NCI-H774 (cell line): ENCODE measurements at regions not wholly inside any gene's neighbourhood (a gene's known extent, or its start where the extent isn't known, plus 50 kb on each side); places are given as distances from the start of the nearest gene placed in this dataset.

ENCODE experiments used
- DNase-seq: peaks from one replicate; lab custom pipeline; 2025; lab: John Stamatoyannopoulos, UW

- no peak for DNase-seq
These were observed 64.2 kb upstream of the BHLHE23 start for GRCh38 chr20:63070771-63071540.

- DNase-seq = no peak
These were observed 63.5 kb upstream of the BHLHE23 start for GRCh38 chr20:63070301-63070625.

DNA sequence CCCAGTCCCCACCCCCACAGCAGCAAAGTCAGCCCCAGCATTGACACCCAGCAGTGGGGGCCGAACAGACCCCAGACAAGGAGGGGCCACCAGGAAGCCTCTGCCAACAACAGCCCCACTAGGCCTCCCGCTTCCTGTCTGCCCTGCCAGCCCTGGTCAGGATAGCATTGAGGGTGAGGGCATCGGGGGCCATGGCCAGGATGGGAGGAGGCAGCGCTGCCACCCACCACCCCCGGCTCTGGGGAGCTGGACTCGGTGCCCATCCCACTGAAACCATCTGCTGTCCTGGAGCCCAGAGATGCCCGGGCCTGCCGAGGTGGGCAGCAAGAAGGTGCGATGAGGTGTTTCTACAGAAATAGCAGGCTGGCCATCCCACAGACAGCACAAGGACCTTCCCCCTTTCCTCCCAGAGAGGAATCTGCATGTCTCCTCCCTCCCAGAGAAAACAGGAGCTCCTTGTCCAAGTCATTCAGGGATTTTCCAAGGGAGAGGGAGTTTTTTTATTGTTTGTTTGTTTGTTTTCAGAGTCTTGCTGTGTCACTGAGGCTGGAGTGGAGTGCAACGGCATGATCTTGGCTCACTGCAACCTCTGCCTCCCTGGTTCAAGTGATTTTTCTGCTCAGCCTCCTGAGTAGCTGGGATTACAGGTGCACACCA lies 62.1 kb upstream of the BHLHE23 start:
- no peak for DNase-seq

DNA sequence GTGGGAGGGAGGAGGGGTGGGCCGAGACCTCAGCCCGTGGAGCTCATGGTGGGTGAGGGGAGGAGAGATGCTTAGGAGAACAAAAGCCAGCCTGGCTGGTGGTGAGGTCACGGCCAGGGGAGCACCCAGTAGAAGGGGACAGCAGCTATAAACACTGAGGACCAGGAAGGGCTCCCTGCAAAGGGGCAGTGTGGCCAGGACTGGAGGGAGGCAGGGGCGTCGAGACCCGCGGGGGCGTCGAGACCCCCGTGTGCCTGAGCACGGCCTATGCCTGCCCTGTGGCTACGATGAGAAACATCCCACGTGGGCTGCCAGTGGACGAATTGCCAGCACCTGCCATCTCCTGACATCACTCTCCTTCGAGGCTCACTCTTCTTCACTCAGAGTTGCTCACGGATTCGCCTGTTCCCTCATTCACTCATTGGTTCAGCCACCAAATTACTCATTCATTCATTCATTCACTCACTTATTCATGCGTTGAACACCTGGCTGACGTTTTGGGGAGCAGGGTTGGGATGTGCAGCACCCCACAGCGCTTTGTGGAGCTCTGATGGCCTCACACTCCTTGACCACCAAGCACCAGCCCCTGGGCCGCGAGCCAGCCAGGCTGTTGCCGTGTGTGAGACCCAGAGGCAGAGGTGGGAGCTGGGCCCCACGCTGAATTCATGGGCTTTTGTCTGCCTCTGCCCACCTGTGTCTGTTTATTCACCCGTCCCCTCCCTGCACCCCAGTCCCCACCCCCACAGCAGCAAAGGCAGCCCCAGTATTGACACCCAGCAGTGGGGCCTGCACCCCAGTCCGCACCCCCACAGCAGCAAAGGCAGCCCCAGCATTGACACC lies 61.2 kb upstream of the BHLHE23 start:
- no peak for DNase-seq

GRCh38 chr20:63067266-63067635 lies 60.5 kb upstream of the BHLHE23 start:
- DNase-seq = no peak

DNA sequence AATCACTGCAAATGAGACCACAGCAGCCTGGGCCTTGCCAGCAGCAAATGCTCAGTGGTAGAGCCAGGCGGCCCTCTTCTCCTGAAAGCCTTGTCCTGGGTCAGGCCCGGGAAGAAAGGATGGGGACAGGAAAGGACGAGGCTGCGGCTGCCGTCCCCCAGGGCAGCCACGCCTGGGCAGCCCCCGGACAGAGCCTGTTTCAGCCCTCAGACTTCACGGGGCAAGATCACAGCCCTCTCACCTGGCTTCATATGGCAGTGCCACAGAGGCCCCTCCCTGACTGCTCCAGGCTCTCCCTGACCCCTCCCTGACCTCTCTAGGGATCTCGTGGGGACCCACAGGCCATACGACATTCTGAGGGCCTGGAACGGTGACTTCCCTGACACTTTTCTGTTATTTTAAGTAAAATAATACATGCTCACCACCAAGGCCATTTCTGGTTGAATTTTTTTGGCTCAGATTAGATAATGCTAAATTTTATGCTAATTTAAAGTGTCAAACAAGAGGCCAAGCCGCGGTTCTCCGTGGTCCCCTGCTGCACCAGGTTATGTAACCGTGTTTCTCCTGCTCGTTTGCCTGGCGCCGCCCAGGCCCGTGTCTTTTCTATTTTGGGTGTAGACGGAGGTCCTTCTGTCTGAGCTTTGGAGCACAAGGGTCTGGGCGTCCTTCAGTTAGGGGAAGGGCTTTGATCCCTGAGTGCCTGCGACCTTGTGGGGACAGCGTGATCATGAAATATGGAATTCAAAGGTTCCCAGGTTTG lies 59.9 kb upstream of the BHLHE23 start:
- DNase-seq = no peak

GRCh38 chr20:63065911-63066310 lies 59.1 kb upstream of the BHLHE23 start:
- no peak for DNase-seq

- peak; percentile 52 for DNase-seq
These were observed 58.3 kb upstream of the BHLHE23 start for GRCh38 chr20:63064745-63065711.

GRCh38 chr20:63064310-63064709 lies 57.5 kb upstream of the BHLHE23 start:
- DNase-seq = peak; percentile 69

- DNase-seq = no peak
These were observed 55.7 kb upstream of the BHLHE23 start for GRCh38 chr20:63062188-63063140.

DNA sequence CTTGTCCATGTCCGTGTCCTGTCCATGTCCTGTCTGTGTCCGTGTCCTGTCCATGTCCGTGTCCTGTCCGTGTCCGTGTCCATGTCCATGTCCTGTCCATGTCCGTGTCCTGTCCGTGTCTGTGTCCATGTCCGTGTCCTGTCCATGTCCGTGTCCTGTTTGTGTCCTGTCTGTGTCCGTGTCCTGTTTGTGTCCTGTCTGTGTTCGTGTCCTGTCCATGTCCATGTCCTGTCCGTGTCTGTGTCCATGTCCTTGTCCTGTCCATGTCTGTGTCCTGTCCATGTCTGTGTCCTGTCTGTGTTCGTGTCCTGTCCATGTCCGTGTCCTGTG lies 55.0 kb upstream of the BHLHE23 start:
- DNase-seq = no peak

DNA sequence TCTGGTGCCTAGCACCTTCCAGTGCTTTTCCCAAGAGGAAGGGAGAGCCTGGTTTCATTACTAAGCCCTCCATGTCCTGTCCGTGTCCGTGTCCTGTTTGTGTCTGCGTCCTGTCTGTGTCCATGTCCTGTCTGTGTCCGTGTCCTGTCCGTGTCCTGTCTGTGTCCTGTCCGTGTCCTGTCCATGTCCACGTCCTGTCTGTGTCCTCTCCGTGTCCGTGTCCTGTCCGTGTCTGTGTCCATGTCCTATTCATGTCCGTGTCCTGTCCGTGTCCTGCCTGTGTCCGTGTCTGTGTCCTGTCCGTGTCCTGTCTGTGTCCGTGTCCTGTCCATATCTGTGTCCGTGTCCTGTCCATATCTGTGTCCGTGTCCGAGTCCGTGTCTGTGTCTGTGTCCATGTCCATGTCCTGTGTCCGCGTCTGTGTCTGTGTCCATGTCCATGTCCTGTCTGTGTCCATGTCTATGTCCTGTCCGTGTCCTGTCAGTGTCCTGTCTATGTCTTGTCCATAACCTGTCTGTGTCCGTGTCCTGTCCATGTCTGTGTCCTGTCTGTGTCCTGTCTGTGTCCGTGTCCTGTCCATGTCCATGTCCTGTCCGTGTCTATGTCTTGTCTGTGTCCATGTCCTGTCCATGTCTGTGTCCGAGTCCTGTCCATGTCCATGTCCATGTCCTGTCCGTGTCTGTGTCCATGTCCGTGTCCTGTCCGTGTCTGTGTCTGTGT lies 54.4 kb upstream of the BHLHE23 start:
- no peak for DNase-seq

DNA sequence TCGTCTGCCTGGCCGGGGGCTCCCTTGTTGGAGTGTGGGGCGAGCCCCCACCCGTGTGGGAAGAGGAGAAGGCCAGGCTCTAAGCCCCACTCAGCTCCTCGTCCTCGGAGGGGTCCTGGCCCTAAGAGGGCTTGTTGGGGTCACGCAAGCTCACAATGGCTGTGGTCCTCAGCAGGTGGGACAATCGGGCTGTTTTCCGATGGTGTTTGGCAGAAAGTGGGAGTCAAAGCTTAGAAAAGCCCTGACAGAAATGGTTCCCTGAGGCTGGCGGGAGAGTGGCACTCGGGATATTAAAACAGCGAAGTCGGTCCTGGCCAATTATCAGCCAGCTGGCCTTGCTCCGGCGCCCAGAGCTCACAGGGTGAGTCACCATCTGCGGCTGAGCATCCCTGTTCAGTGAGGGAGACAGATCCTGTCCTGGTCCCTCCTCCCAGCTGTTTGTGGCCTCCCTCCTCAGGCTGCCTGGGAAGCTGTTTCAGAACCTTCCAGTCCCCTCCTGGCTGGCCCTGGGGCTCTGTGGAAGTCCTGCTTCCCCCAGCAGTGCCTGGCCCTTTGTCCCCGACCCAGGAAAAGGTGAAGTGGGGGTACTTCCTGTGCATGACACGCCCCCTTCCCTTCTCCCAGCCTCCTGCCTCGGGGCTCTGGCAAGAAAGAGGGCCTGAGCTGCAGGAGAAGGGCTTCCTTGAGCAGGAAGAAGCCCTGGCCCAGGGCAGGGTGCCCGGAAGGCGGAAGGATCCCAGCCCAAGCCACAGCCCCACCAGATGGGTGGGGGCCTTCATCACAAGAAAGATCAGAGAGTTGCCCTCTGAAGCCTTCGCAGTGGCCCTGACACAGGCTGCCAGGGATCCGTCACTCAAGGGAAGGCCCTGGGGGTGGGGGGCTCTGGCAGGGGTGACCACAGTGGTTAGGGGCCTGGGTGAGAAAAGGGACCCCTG lies 53.6 kb upstream of the BHLHE23 start:
- DNase-seq = no peak

DNA sequence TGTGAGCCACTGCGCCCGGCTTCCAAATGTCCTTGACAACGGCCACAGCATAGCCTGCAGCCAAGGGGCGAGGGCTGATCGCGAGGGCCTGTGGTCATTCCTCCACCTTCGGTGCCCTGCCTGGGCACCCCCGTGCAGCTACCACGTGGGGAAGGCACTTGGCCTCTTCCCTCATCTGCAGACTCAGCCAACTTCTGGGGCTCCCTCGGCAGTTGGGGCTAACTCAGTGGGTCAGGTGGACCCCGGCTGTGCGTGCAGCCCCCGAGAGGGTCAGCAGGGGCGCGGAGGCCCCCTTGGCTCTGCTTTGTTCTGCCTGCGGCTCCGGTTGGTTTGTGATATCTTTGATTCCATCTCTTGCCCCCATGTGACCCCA lies 52.9 kb upstream of the BHLHE23 start:
- DNase-seq = no peak

DNA sequence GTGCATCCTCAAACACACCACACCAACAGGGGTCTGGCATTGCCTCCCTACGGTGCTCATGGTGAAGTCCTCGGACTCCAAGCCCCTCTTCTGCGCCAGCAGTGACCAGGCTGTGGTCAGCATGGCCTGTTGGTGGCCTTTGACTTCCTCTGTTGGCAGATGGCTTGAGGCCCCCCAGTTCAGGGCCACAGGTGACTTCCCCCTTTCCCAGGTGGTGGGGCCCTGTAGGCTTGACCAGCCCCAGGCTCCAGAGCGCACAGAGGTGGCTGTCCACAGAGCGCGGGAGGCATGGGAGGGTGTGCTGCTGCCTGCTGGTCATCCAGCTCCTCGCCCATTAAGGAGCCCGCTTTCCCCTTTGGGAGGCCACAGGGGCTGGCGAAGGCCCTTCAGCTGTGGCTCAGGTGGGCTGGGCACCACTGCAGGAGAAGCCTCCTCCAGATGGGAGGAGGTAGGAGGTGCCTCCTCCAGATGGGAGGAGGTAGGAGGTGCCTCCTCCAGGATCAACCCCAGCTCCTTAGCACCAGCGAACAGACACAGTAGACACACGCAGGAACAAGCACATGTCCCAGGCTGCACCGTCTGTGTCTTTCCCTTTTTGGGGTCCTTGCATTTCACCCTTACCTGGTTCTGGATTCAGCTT lies 52.1 kb upstream of the BHLHE23 start:
- DNase-seq = no peak

- DNase-seq = no peak
These were observed 50.7 kb upstream of the BHLHE23 start for GRCh38 chr20:63057171-63058117.
